Islet precursor cell (in vitro differentiated cells): ENCODE measurements at regions not wholly inside any gene's neighbourhood (a gene's known extent, or its start where the extent isn't known, plus 50 kb on each side); places are given as distances from the start of the nearest gene placed in this dataset.

Experiments used
- DNase-seq: peaks from one replicate; pipeline ENCODE4 v3.0.0-alpha.2; 2018

DNA sequence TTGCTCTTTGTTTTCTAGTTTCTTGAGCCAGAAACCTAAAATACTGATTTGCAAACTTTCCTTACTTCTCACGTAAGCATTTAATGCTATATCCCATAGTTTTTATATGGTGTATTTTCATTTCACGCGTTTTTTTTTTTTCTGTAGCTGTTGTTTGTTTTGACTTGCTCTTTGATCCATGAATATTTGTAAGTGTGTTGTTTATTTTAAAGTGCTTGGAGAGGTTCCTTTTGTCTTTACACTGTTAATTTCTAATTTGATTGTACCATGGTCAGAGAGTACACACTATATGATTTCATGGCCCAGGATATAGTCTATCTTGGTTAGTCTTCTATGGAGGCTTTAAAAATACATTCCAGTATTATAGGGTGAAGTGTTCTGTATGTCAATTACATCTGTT, 84.8 kb upstream of the RNF217 start:
- no peak for DNase-seq

DNA sequence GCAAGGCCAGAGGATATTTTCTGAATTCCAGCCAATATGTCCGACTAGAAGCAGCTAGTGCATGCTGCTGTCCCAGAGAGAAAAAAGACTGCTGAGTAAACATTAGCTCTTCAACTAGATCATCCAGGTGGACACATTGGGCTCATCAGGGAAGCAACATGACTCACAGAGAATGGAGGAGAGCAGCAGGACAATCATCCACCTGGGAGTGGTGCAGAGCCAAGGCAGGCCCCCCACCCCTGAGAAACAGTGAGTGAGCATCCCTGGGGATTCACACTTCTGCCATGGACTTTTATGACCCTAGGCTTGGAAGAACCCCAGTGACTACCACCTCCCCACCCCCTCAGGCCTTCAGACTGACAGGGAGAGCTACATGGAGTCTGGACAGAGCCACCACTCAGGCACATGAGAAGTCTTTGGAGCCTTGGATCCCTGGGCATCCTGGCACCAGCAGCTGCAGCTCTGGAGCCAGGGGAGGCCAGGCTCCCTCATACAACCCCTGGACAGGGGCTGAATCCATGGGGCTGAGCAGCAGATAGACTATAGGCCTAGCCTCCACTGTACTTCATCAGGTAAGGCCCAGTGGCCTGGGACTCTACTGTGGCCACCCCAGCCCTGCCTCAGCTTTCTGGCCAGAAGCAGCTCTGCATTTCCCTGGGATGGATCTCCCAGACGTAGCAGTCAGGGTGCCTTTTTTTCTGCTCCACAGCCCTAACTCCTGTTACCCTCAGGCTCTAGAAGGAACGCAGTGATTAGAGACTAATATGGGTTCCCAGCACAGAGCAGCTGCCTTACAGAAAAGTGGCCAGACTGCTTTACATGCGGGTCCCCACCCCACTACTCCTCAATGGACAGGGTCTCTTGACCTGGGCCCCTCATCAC, 82.9 kb upstream of the RNF217 start:
- peak; percentile 59 for DNase-seq

DNA sequence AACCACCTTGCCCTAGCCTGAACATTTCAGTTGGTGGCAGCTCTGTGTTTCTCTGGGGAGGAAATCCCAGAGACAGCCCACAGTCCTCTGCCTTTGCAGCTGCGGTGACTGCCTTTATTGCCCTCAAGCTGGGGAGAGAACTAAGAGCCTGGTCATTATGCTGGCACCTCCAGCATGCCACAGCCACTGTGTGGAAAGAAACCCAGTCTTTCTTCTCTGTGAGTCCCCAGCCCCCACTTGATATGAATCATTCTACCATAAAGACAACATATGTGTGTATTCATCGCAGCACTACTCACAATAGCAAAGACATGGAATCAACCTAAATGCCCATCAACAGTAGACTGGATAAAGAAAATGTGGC, 82.3 kb upstream of the RNF217 start:
- DNase-seq, result peak; percentile 54

- peak; percentile 91 for DNase-seq
These were observed 80.2 kb upstream of the RNF217 start for GRCh38 chr6:124881898-124882578.

- DNase-seq, result no peak
These were observed 79.5 kb upstream of the RNF217 start for GRCh38 chr6:124882579-124883393.

DNA sequence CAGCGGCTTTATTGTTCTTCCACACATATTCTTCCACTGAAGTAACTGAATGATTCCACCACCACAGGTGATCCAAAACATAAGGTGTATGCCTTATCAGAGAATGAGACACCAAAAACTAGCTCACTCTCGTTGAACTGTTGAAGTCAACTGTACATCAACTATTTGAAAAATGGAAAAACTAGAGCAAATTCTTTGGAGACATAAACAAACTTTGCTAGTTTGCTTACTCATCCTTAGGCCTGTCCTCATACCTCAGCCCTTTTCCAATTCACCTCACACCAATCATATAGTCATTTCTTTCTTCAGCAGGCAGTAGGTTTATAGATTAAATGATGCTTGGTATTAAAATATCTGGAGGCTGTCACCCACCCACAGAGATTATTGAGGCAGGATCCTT, 77.1 kb upstream of the RNF217 start:
- no peak for DNase-seq

GRCh38 chr6:124887872-124888580, 74.2 kb upstream of the RNF217 start:
- DNase-seq, result no peak

DNA sequence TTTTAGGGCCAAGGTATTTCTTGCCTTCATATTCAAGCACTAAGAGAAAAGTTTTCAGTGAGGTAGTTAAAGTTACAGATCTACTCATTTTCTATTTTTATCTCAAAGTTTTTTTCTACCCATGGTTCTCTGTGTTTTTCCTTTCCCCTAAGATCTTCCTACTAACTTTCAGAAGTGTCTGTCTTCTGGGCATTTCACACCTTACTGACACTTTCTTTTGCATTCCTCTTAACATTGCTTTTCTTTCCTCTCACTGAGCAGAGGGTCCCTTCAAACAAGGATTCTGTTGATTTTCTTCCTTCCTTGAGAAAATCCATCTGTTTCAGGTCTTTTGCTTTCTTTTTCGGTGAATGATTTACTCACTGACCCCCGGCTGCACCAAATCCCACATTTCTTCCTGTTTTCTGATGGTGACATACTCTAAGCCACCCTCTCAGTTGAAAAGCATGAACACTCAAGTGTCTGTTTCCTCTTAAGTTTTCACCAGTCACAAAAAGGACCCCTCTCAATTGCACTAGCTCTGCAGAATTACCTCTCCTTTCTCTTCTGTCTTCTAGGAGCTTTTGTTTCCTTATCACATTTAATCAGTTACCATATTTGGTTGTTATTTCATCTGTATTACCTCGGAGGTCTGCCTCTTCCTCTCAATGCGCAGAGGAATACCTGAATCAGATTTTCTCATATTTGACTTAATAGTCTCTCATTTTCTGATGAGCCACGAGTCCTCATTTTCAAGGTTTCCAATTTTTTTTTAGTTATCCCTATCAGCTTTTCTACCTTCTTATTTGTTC, 73.5 kb upstream of the RNF217 start:
- no peak for DNase-seq

- DNase-seq, result no peak
These were observed 61.2 kb upstream of the RNF217 start for GRCh38 chr6:124901084-124901483.

- no peak for DNase-seq
These were observed 58.4 kb upstream of the RNF217 start for GRCh38 chr6:124903797-124904196.

DNA sequence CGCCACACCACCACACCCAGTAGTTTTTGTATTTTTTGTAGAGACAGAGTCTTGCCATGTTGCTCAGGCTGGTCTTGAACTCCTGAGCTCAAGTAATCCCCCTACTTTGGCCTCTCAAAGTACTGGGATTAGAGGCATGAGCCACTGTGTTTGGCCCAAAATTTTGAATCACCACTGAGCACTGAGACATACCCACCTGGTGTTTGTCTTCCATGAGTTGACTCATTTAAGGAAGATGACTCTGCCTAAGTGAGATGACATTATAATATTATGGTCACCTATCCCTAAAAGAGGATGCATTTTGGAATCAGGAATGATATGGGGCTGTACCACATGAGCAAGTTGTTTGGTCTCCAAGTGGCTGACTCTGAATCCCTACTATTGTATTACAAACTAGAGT, 54.6 kb upstream of the RNF217 start:
- no peak for DNase-seq
